ENCODE measurements at regions not wholly inside any gene's neighbourhood (a gene's known extent, or its start where the extent isn't known, plus 50 kb on each side); places are given as distances from the start of the nearest gene placed in this dataset.

- H3K36me3 ChIP-seq (replicated peaks), result no peaks in the 10 kb centered on the region
- DNase-seq, result no peak
- in situ Hi-C loops (cut with HindIII; ENCODE audit: low pct_ligation_motif_present, low sequenced_read_pairs), result no loop called here
- H3K27me3 ChIP-seq (replicated peaks), result no peaks in the 10 kb centered on the region
- TF ChIP-seq CTCF (IDR thresholded peaks at IDR 0.05; ENCODE audit: low read depth, low read length, missing control alignments), result no peak
- no peak overlapping the region for H3K27ac ChIP-seq
- H3K4me3 ChIP-seq (ENCODE audit: low read depth, low read length), result no peak overlapping the region
These were observed 391.0 kb downstream of the ICE1 start for GRCh38 chr5:5813441-5813840.

GRCh38 chr5:5810461-5810860 lies 388.0 kb downstream of the ICE1 start:
- TF ChIP-seq CTCF (IDR thresholded peaks at IDR 0.05; ENCODE audit: low read depth, low read length, missing control alignments), result no peak
- in situ Hi-C loops (cut with HindIII; ENCODE audit: low pct_ligation_motif_present, low sequenced_read_pairs), result no loop called here

GRCh38 chr5:5805916-5806315 lies 383.4 kb downstream of the ICE1 start:
- Histone ChIP-seq H3K36me3 (replicated peaks) (no peaks in the 10 kb centered on the region), H3K4me3 (ENCODE audit: low read depth, low read length) (no peak overlapping the region), H3K27me3 (replicated peaks) (no peaks in the 10 kb centered on the region), H3K27ac (no peak overlapping the region)
- in situ Hi-C loops (cut with HindIII; ENCODE audit: low pct_ligation_motif_present, low sequenced_read_pairs), result no loop called here
- TF ChIP-seq CTCF (IDR thresholded peaks at IDR 0.05; ENCODE audit: low read depth, low read length, missing control alignments), result no peak
- DNase-seq, result no peak

More at GRCh38 chr5:5810461-5810860, 388.0 kb downstream of the ICE1 start:
- Histone ChIP-seq H3K36me3 (replicated peaks) (no peaks in the 10 kb centered on the region), H3K4me3 (ENCODE audit: low read depth, low read length) (no peak overlapping the region), H3K27me3 (replicated peaks) (no peaks in the 10 kb centered on the region), H3K27ac (no peak overlapping the region)
- DNase-seq, result no peak

DNA sequence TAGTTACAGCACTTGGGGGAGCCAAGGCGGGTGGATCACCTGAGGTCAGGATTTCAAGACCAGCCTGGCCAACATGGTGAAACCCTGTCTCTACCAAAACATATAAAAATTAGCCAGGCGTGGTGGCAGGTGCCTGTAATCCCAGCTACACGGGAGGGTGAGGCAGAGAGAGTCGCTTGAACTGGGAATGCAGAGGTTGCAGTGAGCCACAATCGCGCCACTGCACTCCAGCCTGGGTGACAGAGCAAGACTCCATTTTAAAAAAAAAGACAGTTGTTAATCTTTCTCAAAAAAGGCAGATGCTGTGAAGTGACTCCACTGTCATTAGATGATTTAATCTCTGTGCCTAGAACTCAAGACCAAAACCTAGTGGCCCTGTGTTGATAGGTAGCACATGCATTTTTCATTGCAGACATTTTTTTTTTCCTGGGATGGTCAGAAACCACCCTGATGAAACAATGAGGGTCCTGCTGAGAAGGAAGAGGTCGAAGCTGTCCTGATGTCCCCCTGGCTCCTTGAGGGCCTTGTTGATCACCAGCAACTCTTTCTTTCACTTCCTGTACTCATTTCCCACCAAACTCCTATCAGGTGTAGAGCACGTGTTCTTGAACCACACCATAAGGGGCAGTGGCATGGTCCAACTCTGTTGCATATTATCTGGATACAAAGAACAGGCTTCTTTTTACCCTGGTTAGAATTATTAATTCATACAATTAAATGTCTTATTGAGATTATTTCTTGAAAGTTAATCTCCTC lies 382.2 kb downstream of the ICE1 start:
- Histone ChIP-seq H3K36me3 (replicated peaks) (no peaks in the 10 kb centered on the region), H3K4me3 (ENCODE audit: low read depth, low read length) (no peak overlapping the region), H3K27ac (no peak overlapping the region), H3K27me3 (replicated peaks) (no peaks in the 10 kb centered on the region)
- no peak for DNase-seq
- TF ChIP-seq CTCF (IDR thresholded peaks at IDR 0.05; ENCODE audit: low read depth, low read length, missing control alignments), result no peak
- in situ Hi-C loops (cut with HindIII; ENCODE audit: low pct_ligation_motif_present, low sequenced_read_pairs), result no loop called here

GRCh38 chr5:5800801-5801761 lies 378.6 kb downstream of the ICE1 start:
- DNase-seq, result no peak
- Histone ChIP-seq H3K27me3 (replicated peaks) (no peaks in the 10 kb centered on the region), H3K4me3 (ENCODE audit: low read depth, low read length) (no peak overlapping the region), H3K36me3 (replicated peaks) (no peaks in the 10 kb centered on the region), H3K27ac (no peak overlapping the region)
- in situ Hi-C loops (cut with HindIII; ENCODE audit: low pct_ligation_motif_present, low sequenced_read_pairs), result no loop called here
- TF ChIP-seq CTCF (IDR thresholded peaks at IDR 0.05; ENCODE audit: low read depth, low read length, missing control alignments), result no peak
